Right ventricle myocardium inferior (tissue), 1 donor: ENCODE measurements at regions not wholly inside any gene's neighbourhood (a gene's known extent, or its start where the extent isn't known, plus 50 kb on each side); places are given as distances from the start of the nearest gene placed in this dataset.

Experiments used
- ATAC-seq: fragments of 200-7000 bp; cut with Tn5 transposase; one replicate; pipeline ENCODE4 v1.9.1; 2020; ENCODE audit warnings: mild to moderate bottlenecking, moderate library complexity
- DNase-seq: peaks from one replicate; pipeline ENCODE4 v3.0.0; 2021; ENCODE audit errors: missing footprints
- intact Hi-C: fragments of 100-400 bp; cut with DNase I; formaldehyde crosslinking; loops from one replicate; pipeline ENCODE4 v1.11.0; 2022
- donor health status: DM: no; HTN: yes; CAD: no; lungs with severe emphysema.

DNA sequence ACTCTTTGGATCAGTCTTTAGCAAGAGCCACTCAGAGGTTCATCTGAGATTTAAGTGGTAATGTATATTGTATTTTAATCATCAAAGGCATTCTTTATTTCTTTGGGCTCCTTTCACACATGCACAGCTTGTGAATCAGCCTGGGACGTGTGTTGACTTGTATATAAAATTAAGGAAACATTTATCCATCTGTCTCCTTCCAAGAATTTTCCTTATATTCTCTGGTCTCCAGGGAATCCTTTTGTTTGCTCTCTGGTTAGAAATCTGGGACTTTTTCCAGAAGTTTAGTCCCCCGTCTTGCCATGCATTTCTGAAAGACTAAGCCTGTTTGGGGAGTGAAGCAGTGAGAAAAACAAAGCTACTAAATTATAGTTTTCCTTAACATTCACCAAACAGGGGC, 212.3 kb downstream of the DCAF12L2 start:
- ATAC-seq (no peak), DNase-seq (no peak)
- intact Hi-C loops, result no loop called here

DNA sequence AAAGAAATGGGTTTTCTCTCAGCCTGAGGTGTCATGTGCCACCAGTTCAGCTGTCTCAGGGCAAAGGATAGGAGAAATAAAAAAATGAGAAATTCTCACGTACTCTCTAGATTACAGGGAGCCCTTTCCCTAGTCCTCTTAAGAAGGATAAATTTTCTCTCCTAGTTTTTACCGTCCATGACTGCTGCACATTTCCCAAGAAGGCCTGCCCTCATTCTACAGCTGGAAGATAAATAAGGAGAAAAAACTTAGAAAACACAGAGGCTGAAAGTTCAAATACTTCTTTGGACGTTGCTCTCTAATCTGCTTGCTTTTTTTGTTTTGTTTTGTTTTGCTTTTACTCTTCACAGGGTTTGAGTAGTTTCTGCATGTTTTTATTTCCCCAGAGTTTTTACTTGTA, 211.9 kb downstream of the DCAF12L2 start:
- intact Hi-C loops, result no loop called here
- no peak for DNase-seq
- no peak for ATAC-seq

DNA sequence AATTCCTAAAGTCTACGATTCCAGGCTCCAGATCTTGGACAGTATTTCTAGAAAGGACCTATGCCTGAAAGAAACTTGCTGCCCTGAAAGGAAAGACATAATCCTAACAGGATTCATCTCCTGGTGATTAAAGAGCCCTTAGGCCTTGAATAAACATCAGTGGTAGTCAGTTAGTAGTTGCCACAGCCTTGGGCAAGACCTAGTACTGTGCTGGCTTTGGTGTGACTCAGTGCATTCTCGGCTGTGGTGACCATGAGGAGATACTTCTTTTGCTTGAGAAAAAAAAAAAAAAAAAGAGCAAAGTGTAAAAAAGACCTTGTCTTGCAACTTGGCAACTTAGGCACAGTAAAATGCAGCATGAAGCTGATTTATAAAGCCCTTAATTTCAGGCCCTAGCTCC, 188.2 kb downstream of the DCAF12L2 start:
- ATAC-seq (no peak), DNase-seq (no peak)
- intact Hi-C loops, result no loop called here

DNA sequence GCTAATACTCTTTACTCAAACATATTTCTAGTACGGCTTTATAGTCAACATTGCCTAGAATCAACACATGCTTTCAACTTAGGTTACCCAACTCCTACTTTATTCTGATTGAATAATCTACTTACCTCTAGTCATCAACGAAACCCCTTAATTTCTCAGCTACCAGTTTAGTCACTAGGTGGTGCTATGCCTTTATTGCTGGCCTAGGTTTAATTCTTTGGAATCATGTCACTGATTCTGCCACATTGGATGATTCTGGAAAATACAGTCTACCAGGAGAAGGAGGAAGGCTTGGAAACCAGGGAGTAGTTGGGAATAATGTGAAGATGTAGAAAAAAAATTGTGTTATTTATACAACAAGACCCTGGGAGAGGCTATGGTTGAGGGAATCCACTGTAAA, 167.7 kb downstream of the DCAF12L2 start:
- ATAC-seq, result no peak
- DNase-seq, result no peak
- intact Hi-C loops, result no loop called here

DNA sequence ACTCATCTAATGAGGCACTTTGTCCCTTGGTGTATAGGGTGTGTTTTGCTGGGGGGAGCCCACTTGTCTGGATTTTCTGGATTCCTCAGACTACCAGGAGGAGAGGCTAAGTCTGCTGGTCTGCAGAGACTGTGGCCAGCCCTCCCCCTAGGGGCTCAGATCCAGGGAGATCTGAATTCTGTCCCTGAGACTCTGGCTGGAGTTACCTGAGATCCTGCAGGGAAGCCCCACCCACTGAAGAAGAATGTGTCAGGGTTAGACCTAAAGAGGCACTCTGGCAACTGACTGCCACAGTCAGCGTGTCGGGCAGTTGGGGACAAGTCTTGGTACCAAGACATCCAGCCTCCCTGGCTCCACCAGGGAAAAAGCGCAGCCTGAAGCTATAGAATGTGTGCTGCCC, 138.9 kb downstream of the DCAF12L2 start:
- intact Hi-C loops, result no loop called here
- ATAC-seq, result no peak
- DNase-seq, result no peak

DNA sequence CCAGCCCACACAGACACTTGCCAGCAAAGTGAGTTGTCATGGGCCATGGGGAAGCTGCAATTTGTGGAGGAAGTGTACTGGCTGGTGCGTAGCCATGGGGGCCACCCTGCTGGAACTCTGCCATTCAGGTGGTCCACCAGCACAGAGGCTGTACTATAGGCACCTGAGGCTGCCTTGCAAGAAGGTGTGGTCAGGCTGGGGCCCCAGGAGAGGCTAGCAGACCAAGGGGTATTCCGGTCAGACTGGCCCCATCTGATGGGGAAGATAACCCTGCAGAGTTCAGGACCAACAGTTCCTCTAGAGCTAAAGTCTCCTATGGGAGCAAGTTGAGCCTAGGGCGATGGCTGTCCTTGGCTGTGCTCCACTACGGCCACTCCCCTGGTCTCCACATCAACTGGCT, 136.1 kb downstream of the DCAF12L2 start:
- DNase-seq, result no peak
- ATAC-seq, result no peak
- intact Hi-C loops, result no loop called here

DNA sequence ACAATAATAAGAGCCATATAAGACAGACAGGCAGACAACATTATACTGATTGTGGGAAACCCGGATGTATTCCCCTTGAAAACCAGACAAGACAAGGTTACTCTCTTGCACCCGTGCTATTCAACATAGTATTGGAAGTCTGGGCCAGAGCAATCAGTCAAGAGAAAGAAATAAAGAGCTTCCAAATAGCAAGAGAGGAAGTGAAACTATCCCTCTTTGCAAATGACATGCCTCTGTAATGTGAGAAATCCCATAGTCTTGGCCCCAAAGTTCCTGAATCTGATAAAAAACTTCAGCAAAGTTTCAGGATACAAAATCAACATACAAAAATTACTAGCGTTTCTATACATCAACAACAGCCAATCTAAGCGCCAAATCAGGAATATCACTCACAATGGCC, 102.1 kb downstream of the DCAF12L2 start:
- DNase-seq (no peak), ATAC-seq (no peak)
- intact Hi-C loops, result no loop called here

DNA sequence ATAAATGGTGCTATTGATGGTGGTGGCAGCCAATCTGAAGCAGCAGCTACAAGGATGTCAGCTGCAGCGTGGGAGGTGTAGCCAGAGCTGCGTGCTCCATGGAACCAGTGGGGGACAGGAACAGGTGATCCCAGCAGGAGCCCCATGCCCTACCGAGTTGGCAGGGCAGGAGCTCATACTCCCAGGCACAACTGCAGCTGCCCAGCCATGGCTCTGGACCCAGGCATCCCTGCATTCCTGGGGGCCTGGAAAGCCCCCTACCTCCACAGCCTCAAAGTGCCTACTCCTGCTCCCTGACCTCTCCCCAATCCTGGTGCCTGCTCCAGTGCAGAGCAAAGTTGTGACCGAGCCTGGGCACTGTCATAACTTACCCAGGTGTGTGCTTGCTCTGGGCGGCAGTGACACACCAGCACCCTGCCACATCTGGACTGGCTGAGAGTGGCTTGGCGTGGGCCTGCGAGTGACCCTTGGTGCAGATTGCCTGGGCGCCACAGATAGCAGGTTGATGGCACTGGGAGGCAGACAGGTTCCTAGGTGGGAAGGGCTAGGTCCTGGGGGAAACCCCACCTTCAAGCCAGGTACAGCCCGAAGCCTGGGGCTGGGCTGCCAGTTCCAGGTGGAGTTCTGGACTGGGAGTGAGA, 101.1 kb downstream of the DCAF12L2 start:
- DNase-seq, result peak; percentile 9
- no peak for ATAC-seq
- intact Hi-C loops, result no loop called here

DNA sequence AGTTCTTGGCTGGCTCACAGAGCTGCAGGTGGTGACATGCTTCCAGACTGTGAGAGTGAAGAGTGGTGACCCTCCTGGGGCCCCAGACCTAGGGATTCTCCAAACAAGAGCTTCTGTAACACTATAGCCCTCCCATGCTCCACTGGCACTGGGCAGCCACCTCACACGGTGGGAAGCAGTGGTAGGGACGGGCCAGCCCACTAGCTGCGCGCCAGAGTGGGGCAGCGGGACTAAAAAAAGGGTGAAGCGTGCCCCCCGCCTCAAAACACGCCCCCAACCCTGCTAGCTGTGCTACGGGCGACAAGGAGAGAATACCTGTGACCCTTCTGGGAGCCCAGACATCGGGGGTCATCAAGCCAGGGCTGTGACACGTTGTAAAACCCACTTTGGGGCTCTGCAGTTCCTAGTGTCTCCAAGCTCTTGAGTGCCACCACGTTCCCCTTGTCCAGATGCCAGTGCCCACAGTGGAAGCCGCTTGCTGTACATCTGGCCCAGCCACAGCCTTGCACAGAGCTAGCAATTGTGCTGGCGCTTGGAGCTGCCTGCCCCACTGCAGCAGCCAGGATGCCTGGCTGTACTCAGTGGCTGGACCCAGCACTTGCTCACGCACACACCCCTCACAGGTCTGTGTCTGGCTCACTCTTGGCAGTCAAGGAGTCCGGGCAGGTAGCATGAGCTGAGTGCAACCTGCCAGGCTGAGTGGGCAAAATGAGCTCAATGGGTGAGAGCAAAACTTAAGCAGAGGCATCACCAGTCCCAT, 100.0 kb downstream of the DCAF12L2 start:
- no peak for DNase-seq
- intact Hi-C loops, result no loop called here
- no peak for ATAC-seq
